ENCODE measurements at regions not wholly inside any gene's neighbourhood (a gene's known extent, or its start where the extent isn't known, plus 50 kb on each side); places are given as distances from the start of the nearest gene placed in this dataset.
"Not testable (repeated sequence)": the region's sequence is repeated elsewhere in the genome, so short reads cannot be mapped to it uniquely, and the experiment has no call there.

GRCh38 chr4:170682087-170682486 is 592.3 kb upstream of the AADAT start:
- not testable (repeated sequence) for TF ChIP-seq CTCF (IDR thresholded peaks at IDR 0.05; ENCODE audit: insufficient read depth, low read depth, low read length); EZH2 (IDR thresholded peaks at IDR 0.05; ENCODE audit: insufficient read depth, low read length)

Data from astrocyte (in vitro differentiated cells and primary cell).